Hematopoietic multipotent progenitor cell treated with erythropoietin and hydrocortisone succinate and interleukin-3 and kit ligand, for 8 days (in vitro differentiated cells): ENCODE measurements at regions not wholly inside any gene's neighbourhood (a gene's known extent, or its start where the extent isn't known, plus 50 kb on each side); places are given as distances from the start of the nearest gene placed in this dataset.

ENCODE experiments used
- DNase-seq: peaks from one replicate; pipeline ENCODE4 v3.0.0-alpha.2; 2015

- no peak for DNase-seq
Measured at GRCh38 chr17:73724990-73725389, 80.7 kb upstream of the SDK2 start.

- DNase-seq, result no peak
Measured at GRCh38 chr17:73725794-73726515, 81.7 kb upstream of the SDK2 start.

GRCh38 chr17:73727941-73728340 lies 83.7 kb upstream of the SDK2 start:
- DNase-seq, result no peak

GRCh38 chr17:73729101-73729500 lies 84.9 kb upstream of the SDK2 start:
- DNase-seq, result no peak

GRCh38 chr17:73731733-73732132 lies 87.5 kb upstream of the SDK2 start:
- no peak for DNase-seq

GRCh38 chr17:73733517-73733916 lies 89.3 kb upstream of the SDK2 start:
- no peak for DNase-seq

GRCh38 chr17:73735245-73735644 lies 91.0 kb upstream of the SDK2 start:
- DNase-seq, result no peak

- DNase-seq, result no peak
Measured at GRCh38 chr17:73738751-73739575, 94.7 kb upstream of the SDK2 start.

GRCh38 chr17:73740370-73740769 lies 96.1 kb upstream of the SDK2 start:
- DNase-seq, result no peak

GRCh38 chr17:73742948-73743381 lies 98.7 kb upstream of the SDK2 start:
- DNase-seq, result no peak

- no peak for DNase-seq
Measured at GRCh38 chr17:73743518-73744201, 99.4 kb upstream of the SDK2 start.

- DNase-seq, result no peak
Measured at GRCh38 chr17:73744411-73744810, 100.2 kb upstream of the SDK2 start.

GRCh38 chr17:73746314-73747073 lies 102.2 kb upstream of the SDK2 start:
- DNase-seq, result no peak

- DNase-seq, result no peak
Measured at GRCh38 chr17:73747221-73748002, 103.2 kb upstream of the SDK2 start.

- no peak for DNase-seq
Measured at GRCh38 chr17:73748508-73748907, 104.3 kb upstream of the SDK2 start.

- no peak for DNase-seq
Measured at GRCh38 chr17:73749337-73749823, 105.1 kb upstream of the SDK2 start.

GRCh38 chr17:73749928-73750605 lies 105.8 kb upstream of the SDK2 start:
- DNase-seq, result no peak

GRCh38 chr17:73750975-73751374 lies 106.7 kb upstream of the SDK2 start:
- DNase-seq, result no peak

- no peak for DNase-seq
Measured at GRCh38 chr17:73753751-73754496, 109.7 kb upstream of the SDK2 start.

- DNase-seq, result no peak
Measured at GRCh38 chr17:73754886-73755400, 110.7 kb upstream of the SDK2 start.
